Fibroblast of upper back skin (primary cell): ENCODE measurements at regions not wholly inside any gene's neighbourhood (a gene's known extent, or its start where the extent isn't known, plus 50 kb on each side); places are given as distances from the start of the nearest gene placed in this dataset.
A peak's percentile ranks its signal among the peaks of the same experiment; 100 is the strongest.

Source experiments
- DNase-seq: peaks from one replicate; pipeline ENCODE4 v3.0.0-alpha.2; 2013

DNA sequence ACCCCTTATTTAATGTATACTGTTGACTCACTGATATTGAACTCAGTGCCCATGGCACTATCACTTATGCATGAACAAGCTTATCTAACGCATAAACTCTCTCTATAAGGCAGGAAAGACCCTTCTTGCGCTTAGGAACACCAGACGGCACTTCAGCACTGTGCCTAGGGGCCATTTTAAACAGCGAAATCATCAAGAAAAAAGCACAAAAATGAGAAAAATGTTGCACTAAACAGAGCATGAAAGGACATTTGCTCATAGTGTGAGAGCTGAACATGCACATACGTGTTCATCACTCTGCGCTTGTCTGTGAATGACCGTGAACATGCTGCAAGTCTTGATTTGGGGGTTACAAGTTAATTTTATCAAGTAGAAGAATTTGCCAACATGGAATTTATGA, 109.6 kb downstream of the WDR11 start:
- no peak for DNase-seq

DNA sequence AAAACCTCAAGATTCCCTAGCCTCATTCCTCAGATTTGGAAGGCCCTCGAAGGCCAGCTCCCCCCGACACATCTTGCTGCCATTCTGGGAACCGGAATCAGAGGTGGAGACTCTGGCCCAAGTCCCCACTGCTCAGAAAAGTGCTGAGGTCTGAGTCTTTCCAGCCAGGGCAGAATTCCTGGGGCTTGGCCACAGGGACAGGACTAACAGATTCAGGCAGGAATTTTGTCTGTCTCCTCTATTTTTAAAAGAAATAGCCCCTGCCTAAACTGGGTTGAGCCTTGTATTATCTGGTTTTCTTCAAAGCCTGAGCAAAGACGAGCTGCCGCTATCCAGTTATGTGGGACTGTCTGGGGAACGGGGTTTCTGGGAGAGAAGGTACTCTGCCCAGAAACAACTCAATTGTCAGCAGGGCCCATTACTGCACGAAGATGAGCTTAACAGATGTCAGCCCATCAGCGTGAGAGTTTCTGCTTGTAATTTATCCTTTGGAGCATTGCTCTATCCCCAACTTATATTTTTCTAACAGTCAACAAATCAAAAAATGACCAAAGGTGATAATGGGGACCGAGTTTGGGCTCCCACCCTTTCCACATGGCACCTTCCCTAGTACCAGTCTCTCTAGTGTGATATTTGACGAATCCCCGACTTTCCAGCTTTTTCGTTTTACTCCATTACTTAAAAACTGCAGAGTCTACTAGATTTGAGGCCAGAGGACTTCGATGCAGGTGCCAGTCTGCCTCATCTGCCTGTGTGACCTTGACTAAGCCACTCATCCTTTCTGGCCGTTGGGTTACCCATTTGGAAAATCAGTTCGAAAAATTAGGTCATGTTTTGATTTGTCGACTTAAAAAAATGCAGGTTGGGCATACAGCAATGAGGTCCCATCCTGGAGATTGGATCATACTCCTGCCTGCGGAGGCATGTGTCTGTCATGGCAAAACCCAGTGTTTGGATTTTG, 110.9 kb downstream of the WDR11 start:
- DNase-seq, result no peak

DNA sequence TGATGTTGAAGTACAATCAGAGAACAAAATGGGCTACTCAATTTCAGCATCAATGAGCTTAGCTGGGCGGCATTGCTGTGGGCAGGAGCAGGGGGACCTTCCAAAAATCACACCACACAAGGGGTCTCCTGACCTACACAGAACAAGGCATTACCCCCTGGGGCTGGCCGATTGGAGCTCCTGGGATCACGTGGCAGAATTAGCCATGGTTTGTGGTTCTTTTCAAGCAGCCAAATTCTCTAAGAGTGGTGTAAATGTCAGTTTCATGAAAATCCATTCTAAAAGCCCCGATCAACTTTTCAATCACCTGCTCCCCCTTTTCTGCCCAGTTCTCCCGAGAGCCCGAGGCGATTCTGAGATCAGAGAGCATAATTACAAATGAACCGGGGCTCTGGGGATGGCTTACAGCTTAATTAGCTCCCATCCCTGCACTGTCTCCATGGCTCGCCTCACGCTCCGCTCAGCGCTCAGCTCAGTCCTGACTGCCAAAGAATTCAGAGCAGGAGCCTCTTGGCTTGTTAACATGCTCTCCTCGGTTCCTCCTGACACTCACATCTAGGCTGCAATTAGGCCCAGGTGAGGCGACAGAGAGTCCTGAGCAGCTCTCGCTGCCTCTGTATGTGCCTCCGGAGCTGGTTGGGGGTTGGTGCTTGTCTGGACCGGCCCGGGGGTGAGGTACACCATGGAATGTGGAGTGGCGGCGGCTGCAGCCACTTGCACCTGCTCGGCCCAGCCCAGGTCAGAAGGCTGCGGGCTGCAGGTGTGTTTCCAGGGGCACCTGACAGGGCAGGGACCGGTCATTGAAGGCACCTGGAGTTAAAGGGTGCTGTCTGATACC, 111.8 kb downstream of the WDR11 start:
- DNase-seq, result no peak

DNA sequence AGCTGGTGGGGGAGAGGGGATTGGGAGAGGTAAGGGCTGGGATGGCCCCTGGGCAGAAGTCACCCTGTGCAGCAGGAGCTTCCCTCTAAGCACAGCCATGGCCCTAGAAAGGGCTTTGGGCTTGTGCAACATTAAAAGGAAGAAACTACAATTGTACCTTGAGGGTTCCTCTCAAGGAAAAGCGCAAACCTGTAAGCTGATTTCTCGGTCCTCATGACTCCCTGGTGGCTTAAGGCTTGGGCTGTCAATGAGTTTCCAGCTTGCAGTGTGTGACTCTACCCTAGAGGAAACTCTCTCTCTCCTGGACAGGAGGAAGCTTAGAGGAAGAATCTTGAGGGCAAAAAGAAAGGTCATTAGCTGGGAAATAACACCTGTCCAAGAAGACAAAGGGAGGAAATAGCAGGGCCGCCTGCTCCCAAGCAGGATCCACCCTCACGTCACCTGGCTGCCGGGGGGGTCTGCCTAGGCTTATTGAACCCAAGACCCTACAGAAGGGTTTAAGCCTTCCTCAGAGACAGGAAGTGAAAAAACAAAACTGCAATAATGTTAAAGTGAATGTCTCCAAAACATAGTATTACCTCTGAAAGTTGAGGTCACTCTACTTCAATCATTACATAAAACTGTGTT, 112.5 kb downstream of the WDR11 start:
- DNase-seq, result no peak

DNA sequence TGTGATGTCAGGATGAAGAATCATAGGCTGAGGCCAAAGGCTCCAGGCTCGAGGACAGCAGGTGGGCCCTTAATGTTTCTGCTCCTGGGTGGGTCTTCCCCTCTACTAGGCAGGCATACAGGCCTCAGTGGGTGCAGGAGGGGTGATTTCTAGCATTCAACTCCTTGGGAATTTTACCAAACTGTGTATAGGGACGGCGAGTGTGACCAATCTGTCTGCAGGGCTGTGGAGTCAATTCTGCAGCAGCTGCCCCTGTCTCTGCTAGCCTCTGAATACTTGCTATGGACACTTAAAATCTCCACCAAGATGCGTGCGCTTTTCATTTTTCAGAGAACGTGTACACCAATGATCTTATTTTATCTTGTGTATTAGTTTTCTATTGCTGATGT, 115.5 kb downstream of the WDR11 start:
- no peak for DNase-seq

DNA sequence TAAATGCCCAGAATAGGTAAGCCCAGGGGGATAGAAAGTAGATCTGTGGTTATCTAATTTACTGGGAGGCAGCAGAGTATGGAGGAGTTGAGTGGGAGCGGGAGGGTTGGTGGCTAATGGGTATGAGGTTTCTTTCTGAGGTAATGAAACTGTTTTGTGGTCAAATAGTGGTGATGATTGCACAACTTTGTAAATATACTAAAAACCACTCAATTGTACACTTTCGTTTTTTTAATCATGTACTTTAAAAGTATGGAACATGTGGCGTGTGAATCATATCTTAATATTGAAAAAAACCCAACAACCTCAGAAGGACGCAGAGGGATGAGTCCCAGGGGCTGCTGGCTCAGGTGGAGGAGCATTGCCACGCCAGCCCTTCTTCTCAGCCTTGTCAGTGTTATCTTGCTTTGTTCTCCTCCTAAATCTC, 118.1 kb downstream of the WDR11 start:
- peak; percentile 21 for DNase-seq

DNA sequence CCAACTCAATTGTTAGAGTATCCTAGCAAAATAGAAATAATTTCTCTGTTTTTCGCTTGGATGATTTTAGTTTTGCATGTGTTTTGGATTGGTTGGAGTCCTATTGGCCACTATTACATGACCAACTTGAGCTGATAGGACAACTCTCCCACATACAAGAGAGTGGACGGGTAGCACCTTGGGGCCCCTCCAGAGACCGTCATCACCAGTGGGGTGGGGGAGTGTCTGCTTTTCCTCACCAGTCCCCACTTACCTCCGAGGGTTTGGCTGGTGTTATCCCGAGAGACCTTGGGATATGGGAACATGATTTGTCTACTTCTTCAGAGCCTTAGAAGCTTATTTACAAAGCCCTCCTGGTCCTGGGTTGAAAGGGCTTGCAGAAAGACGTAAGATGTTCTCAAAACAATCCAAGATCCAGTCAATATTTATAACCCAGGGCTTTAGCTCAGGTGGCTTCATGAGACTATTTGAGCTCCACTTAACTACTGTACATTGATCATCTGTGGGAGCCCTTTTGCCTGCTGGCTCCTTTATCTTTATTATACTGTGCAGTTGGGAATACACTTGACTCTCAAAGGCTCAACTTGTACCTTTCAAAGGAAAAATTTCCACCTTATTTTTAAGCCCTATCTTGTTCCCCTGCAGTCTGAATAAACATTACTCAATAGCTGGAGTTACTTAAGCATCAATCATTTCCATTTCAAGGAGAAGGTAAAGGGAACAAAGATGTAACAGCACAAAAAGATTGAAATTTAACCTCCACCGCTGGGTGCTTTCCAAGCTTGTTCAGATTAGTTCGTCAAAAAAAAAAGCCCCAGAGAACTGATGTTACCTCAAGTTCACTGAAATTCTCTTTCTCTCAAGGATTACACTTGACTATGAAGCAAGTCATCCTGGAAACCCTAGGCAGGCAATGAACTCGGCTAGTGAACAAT, 119.7 kb downstream of the WDR11 start:
- no peak for DNase-seq

DNA sequence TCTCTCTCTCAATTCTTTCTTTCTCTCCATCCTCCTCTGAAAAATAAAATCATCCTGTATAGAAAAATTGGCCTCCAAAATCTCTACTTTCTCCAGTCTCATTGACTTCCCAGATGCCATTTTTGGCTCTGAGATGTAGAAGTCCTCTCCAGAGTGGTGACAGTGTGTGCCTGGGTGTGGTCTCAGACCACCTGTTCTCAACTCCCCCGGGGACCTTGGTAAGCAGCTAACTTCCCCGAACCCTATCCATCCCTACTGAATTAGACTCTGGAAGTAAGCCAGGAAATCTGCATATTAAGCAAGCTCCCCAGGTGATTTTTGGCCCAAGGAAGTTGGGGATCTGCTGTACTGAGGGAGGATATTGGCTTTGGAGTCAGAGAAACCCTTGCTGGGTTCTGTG, 120.5 kb downstream of the WDR11 start:
- no peak for DNase-seq

DNA sequence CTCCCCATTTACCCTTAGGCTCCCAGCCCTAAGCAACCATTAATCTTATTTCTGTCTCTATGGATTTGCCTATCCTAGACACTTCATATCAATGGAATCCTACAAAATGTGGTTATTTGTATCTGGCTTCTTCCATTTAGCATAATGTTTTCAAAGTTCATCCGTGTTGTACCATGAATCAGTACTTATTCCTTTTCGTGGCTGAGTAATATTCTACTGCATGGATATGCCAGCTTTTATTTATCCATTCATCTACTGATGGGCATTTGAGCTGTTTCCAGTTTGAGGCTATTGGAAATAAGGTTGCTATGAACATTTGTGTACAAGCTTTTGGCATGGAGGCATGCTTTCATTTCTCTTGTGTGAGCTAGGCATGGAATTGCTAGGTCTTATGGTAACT, 121.1 kb downstream of the WDR11 start:
- no peak for DNase-seq

DNA sequence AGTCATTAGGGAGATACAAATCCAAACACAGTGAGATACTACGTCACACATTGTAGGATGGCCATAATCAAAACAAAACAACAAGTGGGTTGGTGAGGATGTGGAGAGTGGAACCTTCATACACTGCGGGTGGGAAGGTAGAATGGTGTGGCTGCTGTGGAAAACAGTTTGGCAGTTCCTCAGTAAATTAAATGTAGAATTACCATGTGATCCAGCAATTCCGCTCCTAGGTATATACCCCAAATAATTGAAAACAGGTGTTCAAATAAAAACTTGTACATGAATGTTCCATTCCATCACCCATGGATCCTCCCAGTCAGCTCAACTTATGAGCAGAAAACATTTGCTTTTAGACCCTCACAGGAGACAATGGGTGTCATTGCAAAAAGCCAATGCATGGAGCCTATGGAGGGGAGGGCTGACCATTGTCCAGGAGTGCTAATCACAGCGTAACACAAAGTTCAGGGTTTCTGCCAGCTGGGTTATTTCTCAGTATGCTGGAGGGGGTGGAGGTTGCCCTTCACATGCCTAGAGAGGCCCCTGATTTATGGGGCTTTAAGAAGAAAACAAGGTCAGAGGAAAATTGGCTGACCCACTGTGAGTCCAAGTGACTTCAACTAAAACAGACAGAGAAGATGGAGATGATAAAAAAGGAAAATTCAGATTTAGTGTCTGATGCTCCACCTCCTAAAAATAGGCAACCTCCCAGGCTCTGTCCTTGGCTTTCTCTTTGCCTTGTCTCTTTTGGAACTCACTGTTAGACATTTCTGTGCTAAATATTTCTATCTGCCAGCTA, 124.1 kb downstream of the WDR11 start:
- DNase-seq, result no peak

DNA sequence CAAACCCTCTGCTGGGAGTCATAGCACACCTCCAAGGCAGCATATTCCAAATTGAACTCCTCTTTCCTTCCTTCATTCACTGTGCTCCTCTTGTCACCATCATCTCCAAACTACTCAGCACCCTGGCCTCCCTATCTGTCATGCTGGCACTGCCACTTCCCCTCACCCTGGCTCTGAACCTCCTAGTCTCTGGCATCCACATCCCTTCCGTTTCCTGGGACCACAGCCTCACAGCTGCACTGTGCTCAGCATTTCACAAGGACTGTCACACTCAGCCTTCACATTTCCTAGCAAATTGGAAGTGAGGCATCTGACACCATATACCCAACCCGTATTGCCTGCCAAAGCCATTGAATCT, 124.7 kb downstream of the WDR11 start:
- DNase-seq, result no peak

DNA sequence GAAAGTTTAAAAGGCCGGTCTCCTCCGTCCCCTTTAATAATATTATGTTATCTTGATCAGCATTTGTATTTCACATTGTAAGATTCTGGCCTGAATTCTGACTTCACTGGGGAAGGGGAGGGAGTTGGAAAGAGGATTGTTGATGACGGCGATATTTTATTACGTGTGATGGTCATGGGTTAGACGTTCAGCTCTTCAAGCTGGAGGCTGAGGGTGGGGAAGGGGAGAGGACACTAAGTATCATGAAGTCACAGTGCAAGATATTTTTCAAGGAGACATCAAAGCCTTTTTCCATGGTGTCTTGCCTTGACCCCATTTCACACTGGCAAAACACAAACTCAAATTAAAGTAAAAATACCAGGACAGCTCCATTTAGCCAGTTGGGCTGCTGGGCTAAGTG, 126.7 kb downstream of the WDR11 start:
- no peak for DNase-seq

DNA sequence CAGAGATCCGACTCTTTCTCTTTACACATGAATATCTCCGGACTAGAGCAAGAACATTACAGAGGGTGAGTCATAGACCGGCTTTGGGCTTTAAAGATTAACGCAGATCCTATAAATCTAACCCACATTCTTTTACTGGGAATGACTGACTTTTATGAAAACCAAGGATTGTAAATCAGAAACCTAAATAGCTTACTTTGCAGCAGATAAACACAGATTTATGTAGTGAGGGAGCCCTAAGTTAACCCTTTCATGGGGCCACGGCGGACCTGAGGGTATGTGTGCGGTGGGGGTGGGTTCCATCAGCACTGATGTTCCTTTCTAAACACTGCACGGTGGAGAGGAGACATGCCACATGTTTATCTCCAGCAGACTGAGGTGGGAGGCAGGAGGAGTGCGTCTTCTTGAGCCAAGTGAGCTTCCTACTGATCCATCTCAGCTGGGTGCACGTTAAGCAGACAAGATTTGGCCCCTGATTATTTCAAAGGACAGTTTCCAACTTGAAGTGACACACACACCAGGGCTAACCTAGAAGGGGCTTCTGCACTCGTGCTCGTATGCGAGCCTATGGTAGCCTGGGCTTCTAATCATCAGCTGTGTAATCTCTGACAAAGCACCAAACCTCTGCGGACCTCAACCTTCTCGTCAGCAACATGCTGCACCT, 127.6 kb downstream of the WDR11 start:
- DNase-seq, result peak; percentile 55

DNA sequence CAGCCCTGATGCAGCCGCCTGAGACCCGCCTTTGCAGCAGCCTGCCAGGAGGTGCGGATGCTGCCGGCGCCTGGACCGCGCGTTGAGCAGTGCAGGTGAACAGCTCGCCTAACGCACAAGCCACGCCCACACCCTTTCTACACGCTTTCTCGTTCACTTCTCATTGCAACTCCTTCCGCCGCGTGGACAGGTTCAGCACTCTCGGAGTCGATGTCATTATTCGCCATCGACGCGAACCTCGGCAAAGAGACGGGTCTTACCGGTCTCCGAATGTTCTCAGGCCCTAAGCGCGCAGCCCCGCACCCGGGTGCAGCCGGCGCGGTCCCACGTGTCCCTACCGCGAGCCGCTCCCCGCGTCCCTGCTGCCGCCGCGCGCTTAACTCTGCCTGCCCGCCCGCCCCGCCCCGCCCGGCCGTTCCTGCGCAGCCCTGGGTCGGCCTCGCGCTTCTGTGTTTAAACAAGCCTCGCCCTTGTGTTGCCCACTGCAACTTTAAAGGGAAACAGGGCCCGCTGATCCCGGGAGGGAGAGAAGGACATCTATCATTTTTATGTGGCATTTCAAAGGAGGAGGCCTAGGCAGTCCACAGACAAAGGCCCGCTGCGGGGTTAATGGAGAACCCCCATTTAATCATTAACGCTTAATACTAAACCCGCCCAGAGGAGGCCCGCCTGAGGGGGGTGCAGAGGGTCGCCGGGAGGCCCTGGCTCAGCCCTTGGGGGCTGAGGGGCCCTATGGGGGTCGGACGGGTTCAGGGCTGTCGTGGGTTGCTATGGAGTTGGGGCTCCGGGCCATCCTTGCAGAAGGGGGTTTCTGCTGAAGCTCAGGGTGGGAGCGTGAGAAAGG, 128.5 kb downstream of the WDR11 start:
- no peak for DNase-seq

DNA sequence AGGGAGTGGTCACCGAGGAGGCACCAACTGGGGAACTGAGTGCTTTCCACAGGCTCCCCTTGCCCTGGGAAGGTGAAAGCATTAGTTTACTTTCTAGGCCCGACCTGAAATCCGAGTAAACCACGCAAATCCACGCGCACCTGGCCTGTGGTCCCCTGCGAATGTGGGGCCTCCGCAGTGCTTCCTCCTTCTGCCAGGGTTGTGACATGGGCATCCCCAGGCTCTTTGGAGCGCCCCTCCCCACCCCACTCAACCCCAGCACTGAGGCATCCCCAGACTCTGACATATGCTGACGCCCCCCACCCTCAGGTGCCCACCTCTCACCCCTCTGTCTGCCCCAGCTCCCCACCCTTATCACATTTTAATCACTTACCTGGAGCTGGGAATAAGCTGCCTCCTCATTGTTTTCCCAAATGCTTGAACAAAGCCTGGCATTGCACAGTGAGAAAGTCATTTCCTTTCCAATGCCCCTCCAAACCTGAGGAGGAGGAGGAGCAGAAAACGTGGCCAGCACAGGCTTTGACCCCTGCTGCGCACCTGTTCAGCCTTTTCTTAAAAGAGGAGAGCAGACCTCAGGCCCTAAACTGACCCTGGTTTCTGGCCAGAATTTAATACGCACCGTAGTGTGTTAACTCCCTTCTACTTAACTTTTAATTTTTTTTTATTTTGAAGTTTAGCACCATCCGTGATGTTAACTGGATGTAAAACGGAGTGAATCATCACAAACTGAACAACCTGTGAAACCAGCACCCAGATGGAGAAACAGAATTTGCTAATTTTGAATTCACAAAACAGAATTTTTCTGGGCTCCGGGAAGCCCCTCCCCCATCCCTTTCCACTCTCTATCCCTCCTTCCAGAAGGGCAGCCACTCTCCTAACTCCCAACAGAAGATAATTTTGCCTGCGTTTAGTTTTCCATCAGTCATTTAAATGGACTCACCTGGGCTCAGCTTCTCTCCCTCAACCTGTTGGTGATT, 129.4 kb downstream of the WDR11 start:
- no peak for DNase-seq

DNA sequence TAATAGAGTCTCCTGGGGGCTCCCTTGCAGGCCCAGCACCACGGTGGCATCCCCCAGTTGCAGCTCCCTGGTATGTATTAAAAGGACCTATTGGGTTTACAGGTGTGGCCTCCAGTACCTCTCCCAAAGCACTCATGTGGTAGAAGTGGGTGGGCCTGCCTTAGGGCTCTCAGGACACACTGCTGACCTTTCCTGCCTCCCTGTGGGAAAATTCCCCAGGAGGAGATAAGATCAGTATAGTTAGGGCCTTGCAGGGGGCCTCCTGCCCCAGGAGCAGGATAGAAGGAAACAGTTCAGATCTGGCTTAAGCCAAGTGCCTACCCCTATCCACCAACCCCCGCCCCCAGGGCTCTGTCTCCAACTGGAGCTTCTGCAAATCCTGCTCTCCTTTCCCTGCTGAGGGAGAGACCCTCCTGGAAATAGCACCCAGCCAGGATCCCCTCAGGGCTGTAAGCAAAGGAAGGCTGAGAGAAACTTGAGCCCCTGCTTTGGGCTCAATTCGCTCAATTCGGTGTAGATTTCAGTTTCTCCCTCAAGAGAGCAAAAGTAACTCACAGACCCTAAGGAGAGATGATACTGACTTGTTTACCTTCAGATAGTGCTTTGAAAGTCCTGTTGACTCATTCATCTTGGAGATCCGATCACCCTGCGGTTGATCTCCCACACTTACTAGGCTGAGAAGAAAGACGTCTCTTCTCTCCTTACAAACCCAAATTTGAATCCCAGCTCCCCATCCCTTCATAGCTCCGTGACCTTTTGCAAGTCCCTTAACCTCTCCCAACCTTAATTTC, 130.6 kb downstream of the WDR11 start:
- DNase-seq, result no peak

DNA sequence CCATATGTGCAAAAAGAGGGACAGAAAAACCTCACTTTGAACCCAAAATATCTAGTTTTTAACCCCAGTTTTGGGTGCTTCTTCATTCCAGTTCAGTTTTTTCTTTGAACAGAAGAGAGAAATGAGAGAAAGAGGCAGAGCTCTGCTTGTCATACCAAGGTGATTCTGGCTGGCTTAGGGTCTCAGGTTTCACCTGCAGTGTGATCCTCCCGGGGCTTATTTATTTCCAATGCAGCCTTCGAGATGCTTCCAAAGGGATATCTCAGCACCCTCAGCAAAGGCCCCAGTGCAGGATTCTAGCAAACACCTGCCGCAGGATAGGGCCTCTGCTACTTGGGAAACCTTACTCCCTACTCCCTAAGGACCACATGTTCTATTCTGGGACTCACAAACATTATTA, 131.3 kb downstream of the WDR11 start:
- DNase-seq, result no peak

DNA sequence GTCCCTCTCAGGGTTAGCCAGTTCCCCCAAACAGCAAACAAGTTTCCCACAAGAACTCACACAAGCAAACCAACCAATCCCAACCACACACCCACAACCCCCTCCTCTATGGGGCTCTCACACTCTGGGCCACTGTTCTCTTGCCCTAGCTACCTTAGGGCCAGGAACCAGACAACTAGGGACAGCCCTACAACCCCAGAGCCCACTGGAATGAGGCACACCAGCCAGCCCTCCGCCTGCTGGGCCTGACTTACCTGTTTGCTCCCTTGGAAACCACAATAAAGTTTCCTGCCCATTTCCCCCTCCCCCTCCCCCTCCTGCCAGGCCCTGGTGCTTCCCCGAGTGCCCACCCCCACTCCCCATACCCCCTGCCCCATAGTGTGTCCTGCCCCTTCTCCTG, 132.6 kb downstream of the WDR11 start:
- DNase-seq, result no peak
